Endothelial cell of umbilical vein (primary cell): ENCODE measurements at regions not wholly inside any gene's neighbourhood (a gene's known extent, or its start where the extent isn't known, plus 50 kb on each side); places are given as distances from the start of the nearest gene placed in this dataset.

ENCODE experiments used
- BruUV-seq: library from RNA; stranded (reverse); fragments of 400-500 nt; replicated peaks from 2 replicates; lab custom pipeline; 2021; lab: Mats Ljungman, UMichigan
- CTCF ChIA-PET: fragments of 300-600, 350-600 bp; sonication (Branson Sonifier 250); formaldehyde crosslinking; loops from one replicate; lab custom pipeline; 2021; ENCODE audit warnings: antibody characterized with exemption, inconsistent platforms; lab: Charles Lee
- POLR2A ChIA-PET: fragments of 300-600, 350-600 bp; sonication (Branson Sonifier 250); formaldehyde crosslinking; loops from one replicate; lab custom pipeline; 2021; ENCODE audit warnings: antibody characterized with exemption, inconsistent platforms; lab: Charles Lee
- DNase-seq: peaks from one replicate; pipeline ENCODE4 v3.0.0-alpha.2; 2011; ENCODE audit warnings: low read depth, low spot score
- FAIRE-seq: peaks from 2 replicates; lab custom pipeline; 2011; peaks lifted over from hg19 to GRCh38; lab: Jason Lieb, UNC
- H2AFZ ChIP-seq: 2 replicates; pipeline ENCODE4 v1.6.0; 2012; ENCODE audit warnings: low read depth, low read length, control low read depth, inconsistent platforms
- H3K27ac ChIP-seq: 2 replicates; pipeline ENCODE4 v1.5.1; 2011; ENCODE audit warnings: low read depth, mild to moderate bottlenecking, control low read depth, low read length, moderate library complexity; ENCODE audit not compliant: insufficient read depth
- H3K27me3 ChIP-seq, 2 experiments: 2 replicates each; pipeline versions ENCODE4 v1.6.0 to v1.6.1; 2011; ENCODE audit warnings: low read length in 2 of 2, mixed read lengths in 1 of 2; ENCODE audit not compliant: control insufficient read depth in 2 of 2, insufficient read depth in 2 of 2
- H3K36me3 ChIP-seq, 2 experiments: 2 replicates in 1 of 2; 3 replicates in 1 of 2; pipeline ENCODE4 v1.5.1; 2011; ENCODE audit warnings: low read length in 2 of 2, mild to moderate bottlenecking in 1 of 2, moderate library complexity in 1 of 2; ENCODE audit not compliant: control insufficient read depth in 2 of 2, insufficient read depth in 2 of 2; ENCODE audit errors: extremely low read depth in 1 of 2
- H3K4me1 ChIP-seq: 3 replicates; pipeline ENCODE4 v1.5.1; 2011; ENCODE audit warnings: mild to moderate bottlenecking, low read length; ENCODE audit not compliant: control insufficient read depth, insufficient read depth; ENCODE audit errors: extremely low read depth
- H3K4me2 ChIP-seq: 2 replicates; pipeline ENCODE4 v1.6.1; 2011; ENCODE audit warnings: low read length, control low read depth, mixed read lengths; ENCODE audit not compliant: insufficient read depth
- H3K4me3 ChIP-seq, 3 experiments: fragments of 200-600 bp in 1 of 3; sonication (generic), shearing (Covaris generic) in 1 of 3; replicated peaks in 1 of 3; 2 replicates each; pipeline ENCODE4 v1.5.1; 2011 to 2016; ENCODE audit warnings: control low read depth in 3 of 3, low read length in 3 of 3, mild to moderate bottlenecking in 2 of 3, inconsistent platforms in 1 of 3, low read depth in 1 of 3, moderate library complexity in 1 of 3; ENCODE audit not compliant: insufficient read depth in 1 of 3
- H3K79me2 ChIP-seq: 2 replicates; pipeline ENCODE4 v1.6.0; 2012; ENCODE audit warnings: low read length, inconsistent platforms; ENCODE audit not compliant: control insufficient read depth, insufficient read depth
- H3K9ac ChIP-seq: replicated peaks from 2 replicates; pipeline ENCODE3; 2011; ENCODE audit warnings: low read length, control low read depth; ENCODE audit not compliant: insufficient read depth; ENCODE audit errors: extremely low read depth
- H3K9me1 ChIP-seq: replicated peaks from 3 replicates; pipeline ENCODE4 v1.6.0; 2011; ENCODE audit warnings: mild to moderate bottlenecking, low read length; ENCODE audit not compliant: control insufficient read depth, insufficient read depth; ENCODE audit errors: extremely low read depth
- H3K9me3 ChIP-seq: replicated peaks from 2 replicates; pipeline ENCODE4 v1.5.1; 2012; ENCODE audit warnings: low read length, inconsistent platforms; ENCODE audit not compliant: control insufficient read depth, insufficient read depth
- H4K20me1 ChIP-seq: replicated peaks from 2 replicates; pipeline ENCODE3; 2011; ENCODE audit warnings: mild to moderate bottlenecking, low read length; ENCODE audit not compliant: control insufficient read depth, insufficient read depth; ENCODE audit errors: extremely low read depth
- EZH2 ChIP-seq: IDR thresholded peaks from 2 replicates; pipeline ENCODE4 v1.6.1; 2012; ENCODE audit warnings: borderline replicate concordance, low read depth, mild to moderate bottlenecking, moderate library complexity, low read length, inconsistent platforms; ENCODE audit not compliant: severe bottlenecking
- FOS ChIP-seq: IDR thresholded peaks from 2 replicates; pipeline ENCODE4 v1.6.1; 2011; ENCODE audit warnings: mild to moderate bottlenecking, low read length, moderate library complexity, borderline replicate concordance; ENCODE audit not compliant: insufficient read depth
- GATA2 ChIP-seq: IDR thresholded peaks from 2 replicates; pipeline ENCODE4 v1.7.0; 2011; ENCODE audit warnings: low read depth, mild to moderate bottlenecking, moderate library complexity, mixed read lengths, low read length; ENCODE audit not compliant: insufficient read length, insufficient read depth
- JUN ChIP-seq: IDR thresholded peaks from 2 replicates; pipeline ENCODE4 v1.6.1; 2011; ENCODE audit warnings: borderline replicate concordance, low read depth; ENCODE audit not compliant: insufficient read length, insufficient read depth
- MYC ChIP-seq: IDR thresholded peaks from one replicate; pipeline ENCODE4 v1.6.1; 2011; ENCODE audit warnings: mild to moderate bottlenecking, low read depth, low read length
- POLR2A ChIP-seq: IDR thresholded peaks from 2 replicates; pipeline ENCODE4 v1.6.1; 2012; ENCODE audit warnings: low read depth, mild to moderate bottlenecking, control low read depth, low read length
- POLR2AphosphoS5 ChIP-seq: IDR thresholded peaks from 2 replicates; pipeline ENCODE4 v1.6.1; 2012; ENCODE audit warnings: low read depth, mild to moderate bottlenecking, control low read depth, low read length, moderate library complexity; ENCODE audit not compliant: insufficient read depth
- dilution Hi-C: fragments of 300-500 bp; cut with MboI; formaldehyde crosslinking; loops from one replicate; pipeline ENCODE4 v1.15.0; 2019; ENCODE audit warnings: low sequenced_read_pairs; ENCODE audit not compliant: extremely low pct_ligation_motif_present
- intact Hi-C: fragments of 100-400 bp; cut with micrococcal nuclease; formaldehyde crosslinking; loops from one replicate; pipeline ENCODE4 v1.10.0; 2022
- TF ChIP-seq, protein P1 (sequence below): IDR thresholded peaks from 2 replicates; pipeline ENCODE4 v1.6.1; 2011; ENCODE audit not compliant: insufficient read depth, insufficient read length
- TF ChIP-seq, protein P2 (sequence below), 2 donors: IDR thresholded peaks; 1 replicate in 1 of 2; 2 replicates in 1 of 2; pipeline ENCODE4 v1.5.1; 2011; ENCODE audit warnings: low read length in 2 of 2, mild to moderate bottlenecking in 2 of 2, moderate library complexity in 2 of 2, control low read depth in 1 of 2, inconsistent platforms in 1 of 2, low read depth in 1 of 2; ENCODE audit not compliant: insufficient read depth in 1 of 2; ENCODE audit errors: extremely low read depth in 1 of 2

GRCh38 chr16:47958726-47959125 lies 197.1 kb downstream of the ABCC12 start:
- no peak overlapping the region for H2AFZ ChIP-seq
- BruUV-seq, result no TSS peak
- no peak overlapping the region for H3K4me2 ChIP-seq
- H4K20me1 ChIP-seq, result no peaks in the 10 kb centered on the region
- intact Hi-C loops (no loop called here), dilution Hi-C loops (no loop called here)
- H3K4me3 ChIP-seq, result no peak overlapping the region
- no peaks in the 10 kb centered on the region for H3K4me1 ChIP-seq
- DNase-seq (no peak), FAIRE-seq (no peak)
- no peak overlapping the region for H3K27ac ChIP-seq
- ChIA-PET POLR2A (no interaction called here), CTCF (no interaction called here)
- H3K9me1 ChIP-seq, result no peaks in the 10 kb centered on the region
- H3K36me3 ChIP-seq, result no peaks in the 10 kb centered on the region
- H3K9me3 ChIP-seq, result no peaks in the 10 kb centered on the region
- H3K9ac ChIP-seq, result no peak overlapping the region
- TF ChIP-seq, protein P1, sequence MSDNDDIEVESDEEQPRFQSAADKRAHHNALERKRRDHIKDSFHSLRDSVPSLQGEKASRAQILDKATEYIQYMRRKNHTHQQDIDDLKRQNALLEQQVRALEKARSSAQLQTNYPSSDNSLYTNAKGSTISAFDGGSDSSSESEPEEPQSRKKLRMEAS, result no peak
- no peak for TF ChIP-seq JUN
- TF ChIP-seq, protein P2, sequence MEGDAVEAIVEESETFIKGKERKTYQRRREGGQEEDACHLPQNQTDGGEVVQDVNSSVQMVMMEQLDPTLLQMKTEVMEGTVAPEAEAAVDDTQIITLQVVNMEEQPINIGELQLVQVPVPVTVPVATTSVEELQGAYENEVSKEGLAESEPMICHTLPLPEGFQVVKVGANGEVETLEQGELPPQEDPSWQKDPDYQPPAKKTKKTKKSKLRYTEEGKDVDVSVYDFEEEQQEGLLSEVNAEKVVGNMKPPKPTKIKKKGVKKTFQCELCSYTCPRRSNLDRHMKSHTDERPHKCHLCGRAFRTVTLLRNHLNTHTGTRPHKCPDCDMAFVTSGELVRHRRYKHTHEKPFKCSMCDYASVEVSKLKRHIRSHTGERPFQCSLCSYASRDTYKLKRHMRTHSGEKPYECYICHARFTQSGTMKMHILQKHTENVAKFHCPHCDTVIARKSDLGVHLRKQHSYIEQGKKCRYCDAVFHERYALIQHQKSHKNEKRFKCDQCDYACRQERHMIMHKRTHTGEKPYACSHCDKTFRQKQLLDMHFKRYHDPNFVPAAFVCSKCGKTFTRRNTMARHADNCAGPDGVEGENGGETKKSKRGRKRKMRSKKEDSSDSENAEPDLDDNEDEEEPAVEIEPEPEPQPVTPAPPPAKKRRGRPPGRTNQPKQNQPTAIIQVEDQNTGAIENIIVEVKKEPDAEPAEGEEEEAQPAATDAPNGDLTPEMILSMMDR (IDR thresholded peaks at IDR 0.05; ENCODE audit: extremely low read depth in 1 of 2, insufficient read depth in 1 of 2, low read depth in 1 of 2, low read length in 2 of 2), result no peak
- no peak for TF ChIP-seq GATA2
- TF ChIP-seq MYC, result no peak
- TF ChIP-seq EZH2, result no peak
- no peak for TF ChIP-seq POLR2AphosphoS5
- TF ChIP-seq POLR2A, result no peak
- TF ChIP-seq FOS, result no peak
- no peaks in the 10 kb centered on the region for H3K27me3 ChIP-seq
- H3K79me2 ChIP-seq, result no peaks in the 10 kb centered on the region
